Neural progenitor cell (in vitro differentiated cells): ENCODE measurements at regions not wholly inside any gene's neighbourhood (a gene's known extent, or its start where the extent isn't known, plus 50 kb on each side); places are given as distances from the start of the nearest gene placed in this dataset.

Experiments used
- DNase-seq: peaks from one replicate; pipeline ENCODE4 v3.0.0-alpha.2; 2016; ENCODE audit warnings: low spot score
- H2AFZ ChIP-seq: fragments of 200-600 bp; sonication (generic); replicated peaks from 2 replicates; pipeline ENCODE4 v1.6.1; 2016; ENCODE audit warnings: antibody characterized with exemption
- H3F3A ChIP-seq: fragments of 200-600 bp; sonication (generic); 2 replicates; pipeline ENCODE4 v1.6.1; 2016; ENCODE audit warnings: antibody characterized with exemption, low read depth
- H3K27ac ChIP-seq: fragments of 200-600 bp; sonication (generic); 2 replicates; pipeline ENCODE4 v1.5.1; 2016; ENCODE audit warnings: mild to moderate bottlenecking
- H3K27me3 ChIP-seq: fragments of 200-600 bp; sonication (generic); 2 replicates; pipeline ENCODE4 v1.6.1; 2016; ENCODE audit warnings: mild to moderate bottlenecking, moderate library complexity
- H3K36me3 ChIP-seq: fragments of 200-600 bp; sonication (generic); 2 replicates; pipeline ENCODE4 v1.5.1; 2016
- H3K4me1 ChIP-seq: fragments of 200-600 bp; sonication (generic); 2 replicates; pipeline ENCODE4 v1.6.1; 2016; ENCODE audit warnings: mixed run types
- H3K4me2 ChIP-seq: fragments of 200-600 bp; sonication (generic); 2 replicates; pipeline ENCODE4 v1.6.1; 2016
- H3K4me3 ChIP-seq: fragments of 200-600 bp; sonication (generic); 2 replicates; pipeline ENCODE4 v1.5.1; 2016
- H3K79me2 ChIP-seq: fragments of 200-600 bp; sonication (generic); 2 replicates; pipeline ENCODE4 v1.6.1; 2016; ENCODE audit warnings: low read depth
- H3K9ac ChIP-seq: fragments of 200-600 bp; sonication (generic); 2 replicates; pipeline ENCODE4 v1.6.1; 2016
- H3K9me3 ChIP-seq: fragments of 200-600 bp; sonication (generic); 2 replicates; pipeline ENCODE4 v1.5.1; 2016; ENCODE audit warnings: low read depth
- H4K20me1 ChIP-seq: fragments of 200-600 bp; sonication (generic); 2 replicates; pipeline ENCODE4 v1.6.1; 2016; ENCODE audit warnings: low read depth
- H3K27ac Mint-ChIP-seq: 3 replicates; pipeline ENCODE4 v1.8.0; 2021; ENCODE audit warnings: mixed read lengths
- H3K27me3 Mint-ChIP-seq: 2 replicates; pipeline ENCODE4 v1.8.0; 2022; ENCODE audit warnings: low read depth, mild to moderate bottlenecking, inconsistent platforms, moderate library complexity, mixed read lengths; ENCODE audit not compliant: insufficient read depth
- H3K36me3 Mint-ChIP-seq: 3 replicates; pipeline ENCODE4 v1.8.0; 2021; ENCODE audit warnings: mixed read lengths
- H3K4me1 Mint-ChIP-seq: 3 replicates; pipeline ENCODE4 v1.8.0; 2021; ENCODE audit warnings: mixed read lengths
- H3K4me3 Mint-ChIP-seq: 3 replicates; pipeline ENCODE4 v1.8.0; 2021; ENCODE audit warnings: mild to moderate bottlenecking, moderate library complexity, mixed read lengths
- H3K9me3 Mint-ChIP-seq: 3 replicates; pipeline ENCODE4 v1.8.0; 2020; ENCODE audit warnings: mixed read lengths
- EZH2 ChIP-seq: fragments of 200-600 bp; sonication (generic); IDR thresholded peaks from 2 replicates; pipeline ENCODE4 v1.6.1; 2017; ENCODE audit warnings: antibody characterized with exemption, mild to moderate bottlenecking, moderate library complexity
- EZH2phosphoT487 ChIP-seq: fragments of 200-600 bp; sonication (generic); IDR thresholded peaks from 2 replicates; pipeline ENCODE4 v1.6.1; 2017; ENCODE audit warnings: antibody characterized with exemption
- TF ChIP-seq, protein P1 (sequence below): fragments of 200-600 bp; sonication (generic); IDR thresholded peaks from 2 replicates; pipeline ENCODE4 v1.5.1; 2017; ENCODE audit warnings: antibody characterized with exemption, mild to moderate bottlenecking

GRCh38 chr17:17419631-17420030, 57.2 kb upstream of the MED9 start:
- H3F3A ChIP-seq, result no peaks in the 10 kb centered on the region
- no peak for DNase-seq
- no peaks in the 10 kb centered on the region for H3K79me2 ChIP-seq
- H3K9ac ChIP-seq, result no peak overlapping the region
- H3K9me3 ChIP-seq, result no peaks in the 10 kb centered on the region
- no peaks in the 10 kb centered on the region for H4K20me1 ChIP-seq
- no peaks in the 10 kb centered on the region for H3K36me3 ChIP-seq
- no peak for TF ChIP-seq EZH2phosphoT487
- TF ChIP-seq EZH2, result no peak
- TF ChIP-seq, protein P1, sequence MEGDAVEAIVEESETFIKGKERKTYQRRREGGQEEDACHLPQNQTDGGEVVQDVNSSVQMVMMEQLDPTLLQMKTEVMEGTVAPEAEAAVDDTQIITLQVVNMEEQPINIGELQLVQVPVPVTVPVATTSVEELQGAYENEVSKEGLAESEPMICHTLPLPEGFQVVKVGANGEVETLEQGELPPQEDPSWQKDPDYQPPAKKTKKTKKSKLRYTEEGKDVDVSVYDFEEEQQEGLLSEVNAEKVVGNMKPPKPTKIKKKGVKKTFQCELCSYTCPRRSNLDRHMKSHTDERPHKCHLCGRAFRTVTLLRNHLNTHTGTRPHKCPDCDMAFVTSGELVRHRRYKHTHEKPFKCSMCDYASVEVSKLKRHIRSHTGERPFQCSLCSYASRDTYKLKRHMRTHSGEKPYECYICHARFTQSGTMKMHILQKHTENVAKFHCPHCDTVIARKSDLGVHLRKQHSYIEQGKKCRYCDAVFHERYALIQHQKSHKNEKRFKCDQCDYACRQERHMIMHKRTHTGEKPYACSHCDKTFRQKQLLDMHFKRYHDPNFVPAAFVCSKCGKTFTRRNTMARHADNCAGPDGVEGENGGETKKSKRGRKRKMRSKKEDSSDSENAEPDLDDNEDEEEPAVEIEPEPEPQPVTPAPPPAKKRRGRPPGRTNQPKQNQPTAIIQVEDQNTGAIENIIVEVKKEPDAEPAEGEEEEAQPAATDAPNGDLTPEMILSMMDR, result no peak
- H3K36me3 Mint-ChIP-seq, result no peaks in the 10 kb centered on the region
- H3K4me2 ChIP-seq, result no peak overlapping the region
- peaks cover 4% of the 10 kb centered on the region for H3K27me3 Mint-ChIP-seq
- no peak overlapping the region for H3K27ac ChIP-seq
- H3K4me1 Mint-ChIP-seq, result peaks cover 6% of the 10 kb centered on the region
- H3K4me3 ChIP-seq, result no peak overlapping the region
- no peak overlapping the region for H3K4me3 Mint-ChIP-seq
- peaks cover 10% of the 10 kb centered on the region for H3K9me3 Mint-ChIP-seq
- no peak overlapping the region for H2AFZ ChIP-seq
- H3K27ac Mint-ChIP-seq, result peak overlapping the region; percentile 38
- H3K27me3 ChIP-seq, result no peaks in the 10 kb centered on the region
- no peaks in the 10 kb centered on the region for H3K4me1 ChIP-seq

- H3K27me3 Mint-ChIP-seq, result peaks cover 4% of the 10 kb centered on the region
- no peaks in the 10 kb centered on the region for H3K79me2 ChIP-seq
- no peaks in the 10 kb centered on the region for H4K20me1 ChIP-seq
- no peak overlapping the region for H3K9ac ChIP-seq
- H3K4me3 Mint-ChIP-seq, result no peak overlapping the region
- H2AFZ ChIP-seq, result no peak overlapping the region
- H3K36me3 ChIP-seq, result no peaks in the 10 kb centered on the region
- H3K4me1 Mint-ChIP-seq, result peaks cover 5% of the 10 kb centered on the region
- no peak for DNase-seq
- H3F3A ChIP-seq, result no peaks in the 10 kb centered on the region
- H3K9me3 ChIP-seq, result no peaks in the 10 kb centered on the region
- peak overlapping the region; percentile 38 for H3K27ac Mint-ChIP-seq
- H3K27ac ChIP-seq, result no peak overlapping the region
- no peak for TF ChIP-seq EZH2phosphoT487
- TF ChIP-seq, protein P1, result no peak
- no peak for TF ChIP-seq EZH2
- peaks cover 10% of the 10 kb centered on the region for H3K9me3 Mint-ChIP-seq
- no peaks in the 10 kb centered on the region for H3K36me3 Mint-ChIP-seq
- H3K4me3 ChIP-seq, result no peak overlapping the region
- H3K4me1 ChIP-seq, result no peaks in the 10 kb centered on the region
- no peak overlapping the region for H3K4me2 ChIP-seq
- no peaks in the 10 kb centered on the region for H3K27me3 ChIP-seq
These were observed 56.7 kb upstream of the MED9 start for GRCh38 chr17:17420082-17420481.

DNA sequence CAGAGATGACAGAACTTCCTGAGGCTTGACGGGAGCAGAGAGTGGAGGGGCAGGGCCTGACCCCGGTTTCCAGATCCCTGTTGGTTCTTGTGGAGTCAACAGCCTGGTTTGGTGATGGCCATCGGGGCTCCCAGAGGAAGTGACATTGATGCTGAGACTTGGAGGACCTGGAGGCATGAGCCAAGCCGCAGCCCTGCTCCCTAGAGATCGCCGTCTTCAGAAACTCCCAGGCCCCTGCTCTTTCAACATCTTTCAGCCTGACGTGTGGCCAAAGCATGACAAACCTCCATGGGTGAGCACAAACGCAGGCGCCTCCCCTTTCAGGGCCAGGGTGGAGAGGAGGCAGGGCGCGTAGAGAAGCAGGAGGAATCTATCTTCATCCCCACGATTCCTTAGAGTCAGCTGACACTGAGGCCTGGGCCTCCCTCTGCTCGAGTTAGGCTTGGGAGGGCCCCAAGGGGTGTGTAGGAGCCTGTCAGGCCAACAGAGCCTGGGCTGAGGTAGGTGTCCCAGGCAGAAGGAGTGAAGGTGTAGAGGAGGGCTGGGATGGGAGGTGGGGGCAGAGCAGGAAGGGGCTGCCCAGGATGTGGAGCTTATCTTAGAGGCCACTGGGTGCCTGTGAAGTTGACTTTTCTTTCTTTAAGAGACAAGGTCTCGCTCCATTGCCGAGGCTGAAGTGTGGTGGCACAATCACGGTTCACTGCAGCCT, 56.1 kb upstream of the MED9 start:
- H3K27ac ChIP-seq, result no peak overlapping the region

More for the DNA sequence above, 56.1 kb upstream of the MED9 start:
- H3K9me3 ChIP-seq, result no peaks in the 10 kb centered on the region
- TF ChIP-seq, protein P1, result no peak
- TF ChIP-seq EZH2, result no peak
- TF ChIP-seq EZH2phosphoT487, result no peak
- no peaks in the 10 kb centered on the region for H3K79me2 ChIP-seq
- no peak overlapping the region for H3K9ac ChIP-seq
- H3K27me3 ChIP-seq, result no peaks in the 10 kb centered on the region
- Mint-ChIP-seq H3K27ac (no peak overlapping the region), H3K27me3 (peaks cover 4% of the 10 kb centered on the region), H3K36me3 (no peaks in the 10 kb centered on the region), H3K4me1 (peaks cover 3% of the 10 kb centered on the region), H3K4me3 (no peak overlapping the region), H3K9me3 (peaks cover 10% of the 10 kb centered on the region)
- DNase-seq, result no peak
- H3K4me2 ChIP-seq, result no peak overlapping the region
- no peak overlapping the region for H2AFZ ChIP-seq
- H4K20me1 ChIP-seq, result no peaks in the 10 kb centered on the region
- H3K4me1 ChIP-seq, result no peaks in the 10 kb centered on the region
- no peaks in the 10 kb centered on the region for H3F3A ChIP-seq
- H3K4me3 ChIP-seq, result no peak overlapping the region
- H3K36me3 ChIP-seq, result no peaks in the 10 kb centered on the region
